ENCODE measurements at regions not wholly inside any gene's neighbourhood (a gene's known extent, or its start where the extent isn't known, plus 50 kb on each side); places are given as distances from the start of the nearest gene placed in this dataset.
"Not testable (repeated sequence)": the region's sequence is repeated elsewhere in the genome, so short reads cannot be mapped to it uniquely, and the experiment has no call there.

DNA sequence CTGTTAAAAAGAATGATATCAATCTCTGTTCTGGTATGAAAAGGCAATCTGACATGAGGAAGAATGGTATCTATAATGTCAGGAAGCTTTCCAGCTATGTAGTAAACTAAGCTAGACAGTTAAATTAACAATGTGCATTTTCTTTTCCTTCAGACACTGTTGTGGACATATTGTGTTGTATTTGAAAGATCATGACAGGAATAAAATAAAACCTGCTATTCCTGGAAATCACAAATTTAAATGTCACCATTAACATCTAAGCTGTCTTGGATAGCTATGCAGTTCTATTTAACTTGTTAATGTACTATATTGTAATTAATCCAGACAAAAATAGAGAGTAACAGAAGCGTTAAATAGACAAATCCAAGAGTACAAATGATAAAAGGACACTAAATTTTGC is 297.4 kb upstream of the LUZP2 start:
- TF ChIP-seq, protein P1, sequence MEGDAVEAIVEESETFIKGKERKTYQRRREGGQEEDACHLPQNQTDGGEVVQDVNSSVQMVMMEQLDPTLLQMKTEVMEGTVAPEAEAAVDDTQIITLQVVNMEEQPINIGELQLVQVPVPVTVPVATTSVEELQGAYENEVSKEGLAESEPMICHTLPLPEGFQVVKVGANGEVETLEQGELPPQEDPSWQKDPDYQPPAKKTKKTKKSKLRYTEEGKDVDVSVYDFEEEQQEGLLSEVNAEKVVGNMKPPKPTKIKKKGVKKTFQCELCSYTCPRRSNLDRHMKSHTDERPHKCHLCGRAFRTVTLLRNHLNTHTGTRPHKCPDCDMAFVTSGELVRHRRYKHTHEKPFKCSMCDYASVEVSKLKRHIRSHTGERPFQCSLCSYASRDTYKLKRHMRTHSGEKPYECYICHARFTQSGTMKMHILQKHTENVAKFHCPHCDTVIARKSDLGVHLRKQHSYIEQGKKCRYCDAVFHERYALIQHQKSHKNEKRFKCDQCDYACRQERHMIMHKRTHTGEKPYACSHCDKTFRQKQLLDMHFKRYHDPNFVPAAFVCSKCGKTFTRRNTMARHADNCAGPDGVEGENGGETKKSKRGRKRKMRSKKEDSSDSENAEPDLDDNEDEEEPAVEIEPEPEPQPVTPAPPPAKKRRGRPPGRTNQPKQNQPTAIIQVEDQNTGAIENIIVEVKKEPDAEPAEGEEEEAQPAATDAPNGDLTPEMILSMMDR (IDR thresholded peaks at IDR 0.05; ENCODE audit: low read depth, low read length) = no peak
- TF ChIP-seq EZH2phosphoT487 (IDR thresholded peaks at IDR 0.05; ENCODE audit: low read depth) = no peak
- H3K27me3 ChIP-seq (ENCODE audit: low read depth, low read length) = no peaks in the 10 kb centered on the region
- no peaks in the 10 kb centered on the region for H3K9me3 ChIP-seq (ENCODE audit: insufficient read depth, low read length)
- no peak overlapping the region for H2AFZ ChIP-seq (ENCODE audit: low read depth, low read length)
- no peaks in the 10 kb centered on the region for H4K20me1 ChIP-seq (ENCODE audit: insufficient read depth, low read length)
- no peak overlapping the region for H3K4me3 ChIP-seq (ENCODE audit: low read length)
- no peak overlapping the region for H3K9ac ChIP-seq (ENCODE audit: low read length)
- H3K79me2 ChIP-seq (ENCODE audit: low read length) = no peaks in the 10 kb centered on the region
- no peaks in the 10 kb centered on the region for H3K4me1 ChIP-seq (ENCODE audit: low read length)
- H3K4me2 ChIP-seq (ENCODE audit: low read length) = no peak overlapping the region
- no peak overlapping the region for H3K27ac ChIP-seq (ENCODE audit: low read length)
- no peaks in the 10 kb centered on the region for H3K36me3 ChIP-seq (replicated peaks; ENCODE audit: low read depth, low read length)

- no peaks in the 10 kb centered on the region for H3K4me1 ChIP-seq (ENCODE audit: low read length)
- no peak for TF ChIP-seq EZH2phosphoT487 (IDR thresholded peaks at IDR 0.05; ENCODE audit: low read depth)
- TF ChIP-seq, protein P1 (IDR thresholded peaks at IDR 0.05; ENCODE audit: low read depth, low read length) = no peak
- H3K36me3 ChIP-seq (replicated peaks; ENCODE audit: low read depth, low read length) = no peaks in the 10 kb centered on the region
- H3K4me2 ChIP-seq (ENCODE audit: low read length) = no peak overlapping the region
- no peak overlapping the region for H2AFZ ChIP-seq (ENCODE audit: low read depth, low read length)
- no peaks in the 10 kb centered on the region for H4K20me1 ChIP-seq (ENCODE audit: insufficient read depth, low read length)
- H3K4me3 ChIP-seq (ENCODE audit: low read length) = no peak overlapping the region
- no peaks in the 10 kb centered on the region for H3K27me3 ChIP-seq (ENCODE audit: low read depth, low read length)
- H3K9ac ChIP-seq (ENCODE audit: low read length) = no peak overlapping the region
- no peaks in the 10 kb centered on the region for H3K79me2 ChIP-seq (ENCODE audit: low read length)
- no peak overlapping the region for H3K27ac ChIP-seq (ENCODE audit: low read length)
- no peaks in the 10 kb centered on the region for H3K9me3 ChIP-seq (ENCODE audit: insufficient read depth, low read length)
Measured at GRCh38 chr11:24206030-24206429, 290.8 kb upstream of the LUZP2 start.

GRCh38 chr11:24206511-24206910 is 290.3 kb upstream of the LUZP2 start:
- no peaks in the 10 kb centered on the region for H3K9me3 ChIP-seq (ENCODE audit: insufficient read depth, low read length)
- H3K4me1 ChIP-seq (ENCODE audit: low read length) = no peaks in the 10 kb centered on the region
- no peak overlapping the region for H2AFZ ChIP-seq (ENCODE audit: low read depth, low read length)
- no peak overlapping the region for H3K9ac ChIP-seq (ENCODE audit: low read length)
- H3K79me2 ChIP-seq (ENCODE audit: low read length) = no peaks in the 10 kb centered on the region
- no peaks in the 10 kb centered on the region for H3K27me3 ChIP-seq (ENCODE audit: low read depth, low read length)
- no peak overlapping the region for H3K27ac ChIP-seq (ENCODE audit: low read length)
- TF ChIP-seq EZH2phosphoT487 (IDR thresholded peaks at IDR 0.05; ENCODE audit: low read depth) = no peak
- TF ChIP-seq, protein P1 (IDR thresholded peaks at IDR 0.05; ENCODE audit: low read depth, low read length) = no peak
- no peak overlapping the region for H3K4me3 ChIP-seq (ENCODE audit: low read length)
- H3K4me2 ChIP-seq (ENCODE audit: low read length) = no peak overlapping the region
- no peaks in the 10 kb centered on the region for H3K36me3 ChIP-seq (replicated peaks; ENCODE audit: low read depth, low read length)
- no peaks in the 10 kb centered on the region for H4K20me1 ChIP-seq (ENCODE audit: insufficient read depth, low read length)

DNA sequence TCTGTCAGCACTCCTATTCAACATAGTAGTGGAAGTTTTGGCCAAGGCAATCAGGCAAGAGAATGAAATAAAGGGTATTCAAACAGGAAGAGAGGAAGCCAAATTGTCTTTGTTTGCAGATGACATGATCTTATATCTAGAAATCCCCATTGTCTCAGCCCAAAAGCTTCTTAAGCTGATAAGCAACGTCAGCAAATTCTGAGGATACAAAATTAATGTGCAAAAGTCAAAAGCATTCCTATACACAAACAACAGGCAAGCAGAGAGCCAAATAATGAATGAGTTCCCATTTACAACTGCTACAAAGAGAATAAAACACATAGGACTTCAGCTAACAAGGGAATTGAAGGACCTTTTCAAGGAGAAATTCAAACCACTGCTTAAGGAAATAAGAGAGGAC is 280.4 kb upstream of the LUZP2 start:
- H3K9me3 ChIP-seq (ENCODE audit: insufficient read depth, low read length) = no peaks in the 10 kb centered on the region
- H3K4me2 ChIP-seq (ENCODE audit: low read length) = no peak overlapping the region
- no peaks in the 10 kb centered on the region for H3K79me2 ChIP-seq (ENCODE audit: low read length)
- no peaks in the 10 kb centered on the region for H3K27me3 ChIP-seq (ENCODE audit: low read depth, low read length)
- no peak overlapping the region for H3K4me3 ChIP-seq (ENCODE audit: low read length)
- H4K20me1 ChIP-seq (ENCODE audit: insufficient read depth, low read length) = no peaks in the 10 kb centered on the region
- no peak overlapping the region for H2AFZ ChIP-seq (ENCODE audit: low read depth, low read length)
- no peak overlapping the region for H3K27ac ChIP-seq (ENCODE audit: low read length)
- no peak for TF ChIP-seq EZH2phosphoT487 (IDR thresholded peaks at IDR 0.05; ENCODE audit: low read depth)
- TF ChIP-seq, protein P1 (IDR thresholded peaks at IDR 0.05; ENCODE audit: low read depth, low read length) = no peak
- no peaks in the 10 kb centered on the region for H3K36me3 ChIP-seq (replicated peaks; ENCODE audit: low read depth, low read length)
- H3K4me1 ChIP-seq (ENCODE audit: low read length) = no peaks in the 10 kb centered on the region
- no peak overlapping the region for H3K9ac ChIP-seq (ENCODE audit: low read length)

GRCh38 chr11:24217319-24217718 is 279.5 kb upstream of the LUZP2 start:
- H3K36me3 ChIP-seq (replicated peaks; ENCODE audit: low read depth, low read length); H3K9ac ChIP-seq (ENCODE audit: low read length); H3K4me2 ChIP-seq (ENCODE audit: low read length); H3K4me3 ChIP-seq (ENCODE audit: low read length); H4K20me1 ChIP-seq (ENCODE audit: insufficient read depth, low read length); H3K9me3 ChIP-seq (ENCODE audit: insufficient read depth, low read length); H3K27ac ChIP-seq (ENCODE audit: low read length); H2AFZ ChIP-seq (ENCODE audit: low read depth, low read length); H3K4me1 ChIP-seq (ENCODE audit: low read length); H3K79me2 ChIP-seq (ENCODE audit: low read length); H3K27me3 ChIP-seq (ENCODE audit: low read depth, low read length): not testable (repeated sequence)
